ENCODE measurements at regions not wholly inside any gene's neighbourhood (a gene's known extent, or its start where the extent isn't known, plus 50 kb on each side); places are given as distances from the start of the nearest gene placed in this dataset. TPM values are rescaled to one million over a fixed set of nuclear protein-coding genes. Genes with fewer than 3 reads are reported as not detected.

DNA sequence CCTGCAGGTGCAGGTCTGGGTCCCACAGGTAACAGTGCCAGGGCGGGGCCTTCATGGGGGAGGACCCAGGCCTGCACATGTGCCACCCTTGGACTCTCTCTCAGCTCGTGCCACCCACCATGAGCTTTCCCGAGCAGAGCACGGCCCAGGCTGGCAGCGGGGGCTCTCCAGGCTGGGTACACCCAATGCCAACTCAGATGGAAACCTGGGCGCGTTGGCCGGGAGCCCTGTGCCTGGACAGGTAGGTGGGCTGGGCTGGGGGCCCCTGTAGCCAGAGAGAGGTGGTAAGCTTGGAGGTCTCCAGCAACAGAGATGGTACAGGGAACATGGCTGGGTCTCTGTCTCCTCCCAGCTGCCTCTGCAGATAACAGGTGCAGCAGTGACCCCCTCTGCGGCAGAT, 69.9 kb upstream of the ADARB2 start:
- peaks cover 3% of the 10 kb centered on the region for H3K9me3 ChIP-seq
- no peaks in the 10 kb centered on the region for H3K36me3 ChIP-seq (ENCODE audit: low read depth)
- no peak for DNase-seq
- ATAC-seq: no peak
- no peak overlapping the region for H3K4me3 ChIP-seq
- TF ChIP-seq, protein P1, sequence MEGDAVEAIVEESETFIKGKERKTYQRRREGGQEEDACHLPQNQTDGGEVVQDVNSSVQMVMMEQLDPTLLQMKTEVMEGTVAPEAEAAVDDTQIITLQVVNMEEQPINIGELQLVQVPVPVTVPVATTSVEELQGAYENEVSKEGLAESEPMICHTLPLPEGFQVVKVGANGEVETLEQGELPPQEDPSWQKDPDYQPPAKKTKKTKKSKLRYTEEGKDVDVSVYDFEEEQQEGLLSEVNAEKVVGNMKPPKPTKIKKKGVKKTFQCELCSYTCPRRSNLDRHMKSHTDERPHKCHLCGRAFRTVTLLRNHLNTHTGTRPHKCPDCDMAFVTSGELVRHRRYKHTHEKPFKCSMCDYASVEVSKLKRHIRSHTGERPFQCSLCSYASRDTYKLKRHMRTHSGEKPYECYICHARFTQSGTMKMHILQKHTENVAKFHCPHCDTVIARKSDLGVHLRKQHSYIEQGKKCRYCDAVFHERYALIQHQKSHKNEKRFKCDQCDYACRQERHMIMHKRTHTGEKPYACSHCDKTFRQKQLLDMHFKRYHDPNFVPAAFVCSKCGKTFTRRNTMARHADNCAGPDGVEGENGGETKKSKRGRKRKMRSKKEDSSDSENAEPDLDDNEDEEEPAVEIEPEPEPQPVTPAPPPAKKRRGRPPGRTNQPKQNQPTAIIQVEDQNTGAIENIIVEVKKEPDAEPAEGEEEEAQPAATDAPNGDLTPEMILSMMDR (IDR thresholded peaks at IDR 0.05): no peak
- intact Hi-C loops (cut with DNase I, micrococcal nuclease): no loop called here
- H3K4me1 ChIP-seq (ENCODE audit: low read depth): no peaks in the 10 kb centered on the region

DNA sequence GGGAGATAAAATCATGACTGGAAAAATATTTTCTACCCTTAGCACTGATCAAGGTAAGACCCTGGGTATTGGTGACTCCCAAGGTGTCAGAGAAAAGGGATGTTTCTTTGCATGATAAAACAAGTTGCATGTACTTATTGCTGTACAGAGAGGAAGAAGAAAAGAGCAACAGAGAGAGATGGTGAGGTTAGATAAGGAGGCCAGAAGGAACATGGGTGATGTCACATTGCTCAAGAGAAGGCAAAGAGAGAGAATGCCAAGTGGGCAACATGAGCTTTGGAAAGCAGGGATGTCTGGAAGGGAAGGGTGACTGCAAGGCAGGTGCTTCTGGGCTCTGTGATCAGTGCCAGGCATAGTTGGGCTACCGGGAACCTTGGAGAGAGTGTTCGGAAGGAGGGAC, 65.1 kb upstream of the ADARB2 start:
- Histone ChIP-seq H3K9me3 (peaks cover 6% of the 10 kb centered on the region), H3K4me1 (ENCODE audit: low read depth) (no peaks in the 10 kb centered on the region), H3K36me3 (ENCODE audit: low read depth) (no peaks in the 10 kb centered on the region), H3K4me3 (no peak overlapping the region)
- TF ChIP-seq, protein P1 (IDR thresholded peaks at IDR 0.05): no peak
- no peak for DNase-seq
- intact Hi-C loops (cut with DNase I, micrococcal nuclease): no loop called here
- ATAC-seq: no peak

DNA sequence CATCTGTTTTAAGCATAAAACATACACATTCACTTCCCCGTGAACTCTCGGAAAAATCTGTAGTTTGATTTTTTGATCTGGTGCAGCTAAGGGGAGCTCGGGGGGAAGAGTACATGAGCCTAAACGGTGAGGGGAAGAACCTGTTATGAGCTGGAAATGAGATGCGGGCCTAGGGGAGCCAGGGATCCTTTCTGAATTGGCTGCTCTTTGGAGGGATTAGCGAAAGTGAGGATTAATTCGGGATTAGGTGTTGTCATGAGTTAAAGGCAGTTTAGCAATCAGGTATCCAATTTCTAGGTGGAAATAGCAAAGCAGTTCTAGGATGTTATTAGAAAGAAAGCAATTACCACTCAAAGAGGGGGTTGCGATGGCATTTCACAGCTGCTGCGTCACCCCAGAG, 51.1 kb upstream of the ADARB2 start:
- no peaks in the 10 kb centered on the region for H3K36me3 ChIP-seq (ENCODE audit: low read depth)
- DNase-seq (no peak), ATAC-seq (no peak)
- H3K4me1 ChIP-seq (ENCODE audit: low read depth): no peaks in the 10 kb centered on the region
- intact Hi-C loops (cut with DNase I, micrococcal nuclease): no loop called here
- TF ChIP-seq, protein P1 (IDR thresholded peaks at IDR 0.05): no peak
- no peaks in the 10 kb centered on the region for H3K9me3 ChIP-seq
- no peak overlapping the region for H3K4me3 ChIP-seq

Small RNAs in the stretch of these regions (microRNA-seq; reads per million reads assigned to microRNA genes)
- not detected for gene MIR6072

Data from mucosa of descending colon (tissue), 3 donors.